Urothelium cell line (cell line): ENCODE measurements at regions not wholly inside any gene's neighbourhood (a gene's known extent, or its start where the extent isn't known, plus 50 kb on each side); places are given as distances from the start of the nearest gene placed in this dataset.
"Not testable (repeated sequence)": the region's sequence is repeated elsewhere in the genome, so short reads cannot be mapped to it uniquely, and the experiment has no call there.

Source experiments
- DNase-seq: peaks from one replicate; pipeline ENCODE4 v3.0.0; 2011; ENCODE audit warnings: low spot score, mixed read lengths
- FAIRE-seq: peaks from 2 replicates; lab custom pipeline; 2011; peaks lifted over from hg19 to GRCh38; lab: Jason Lieb, UNC

GRCh38 chr11:79536155-79536917, 95.5 kb upstream of the TENM4 start:
- FAIRE-seq = no peak
- no peak for DNase-seq

- DNase-seq (no peak), FAIRE-seq (no peak)
Observed at GRCh38 chr11:79535606-79536005, 94.8 kb upstream of the TENM4 start.

- no peak for FAIRE-seq
- DNase-seq = no peak
Observed at GRCh38 chr11:79525257-79525656, 84.4 kb upstream of the TENM4 start.

GRCh38 chr11:79522626-79523025, 81.8 kb upstream of the TENM4 start:
- FAIRE-seq (no peak), DNase-seq (no peak)

GRCh38 chr11:79520086-79520485, 79.3 kb upstream of the TENM4 start:
- DNase-seq (no peak), FAIRE-seq (no peak)

- FAIRE-seq (no peak), DNase-seq (no peak)
Observed at GRCh38 chr11:79515781-79516180, 75.0 kb upstream of the TENM4 start.

GRCh38 chr11:79514695-79515094, 73.9 kb upstream of the TENM4 start:
- FAIRE-seq (no peak), DNase-seq (no peak)

GRCh38 chr11:79514290-79514689, 73.5 kb upstream of the TENM4 start:
- DNase-seq (no peak), FAIRE-seq (peak; percentile 17)

- FAIRE-seq = no peak
- DNase-seq = no peak
Observed at GRCh38 chr11:79512706-79513469, 72.1 kb upstream of the TENM4 start.

- no peak for DNase-seq
- peak; percentile 50 for FAIRE-seq
Observed at GRCh38 chr11:79510960-79511359, 70.1 kb upstream of the TENM4 start.

GRCh38 chr11:79508461-79508860, 67.6 kb upstream of the TENM4 start:
- FAIRE-seq (no peak), DNase-seq (no peak)

GRCh38 chr11:79507706-79508105, 66.9 kb upstream of the TENM4 start:
- DNase-seq (no peak), FAIRE-seq (peak; percentile 73)

- no peak for DNase-seq
- FAIRE-seq = no peak
Observed at GRCh38 chr11:79506734-79507344, 66.0 kb upstream of the TENM4 start.

- DNase-seq (no peak), FAIRE-seq (no peak)
Observed at GRCh38 chr11:79506124-79506523, 65.3 kb upstream of the TENM4 start.

- DNase-seq = no peak
- FAIRE-seq = no peak
Observed at GRCh38 chr11:79503028-79503427, 62.2 kb upstream of the TENM4 start.

- DNase-seq = no peak
Observed at GRCh38 chr11:79501707-79502106, 60.9 kb upstream of the TENM4 start.

GRCh38 chr11:79499929-79500328, 59.1 kb upstream of the TENM4 start:
- DNase-seq, FAIRE-seq: not testable (repeated sequence)

More at GRCh38 chr11:79501707-79502106, 60.9 kb upstream of the TENM4 start:
- no peak for FAIRE-seq

- FAIRE-seq = peak; percentile 50
- no peak for DNase-seq
Observed at GRCh38 chr11:79498667-79499066, 57.8 kb upstream of the TENM4 start.

- FAIRE-seq (peak; percentile 70), DNase-seq (peak; percentile 89)
Observed at GRCh38 chr11:79493555-79494171, 52.8 kb upstream of the TENM4 start.

- DNase-seq (no peak), FAIRE-seq (no peak)
Observed at GRCh38 chr11:79492008-79492407, 51.2 kb upstream of the TENM4 start.
